Astrocyte (in vitro differentiated cells and primary cell): ENCODE measurements at regions not wholly inside any gene's neighbourhood (a gene's known extent, or its start where the extent isn't known, plus 50 kb on each side); places are given as distances from the start of the nearest gene placed in this dataset.

Experiments
- DNase-seq: peaks from one replicate; pipeline ENCODE4 v3.0.0-alpha.2; 2010; ENCODE audit warnings: low read depth
- FAIRE-seq: peaks from 2 replicates; lab custom pipeline; 2011; peaks lifted over from hg19 to GRCh38; lab: Jason Lieb, UNC
- H2AFZ ChIP-seq: 2 replicates; pipeline ENCODE4 v1.6.0; 2012; ENCODE audit warnings: low read depth, low read length, inconsistent platforms
- H3K27ac ChIP-seq: 2 replicates; pipeline ENCODE4 v1.5.1; 2011; ENCODE audit warnings: low read depth, low read length, inconsistent platforms
- H3K27me3 ChIP-seq: 2 replicates; pipeline ENCODE4 v1.6.0; 2011; ENCODE audit warnings: low read length, inconsistent platforms; ENCODE audit not compliant: insufficient read depth
- H3K36me3 ChIP-seq: 2 replicates; pipeline ENCODE4 v1.5.1; 2011; ENCODE audit warnings: low read length, inconsistent platforms; ENCODE audit not compliant: insufficient read depth
- H3K4me1 ChIP-seq: 2 replicates; pipeline ENCODE4 v1.5.1; 2011; ENCODE audit warnings: low read length, inconsistent platforms; ENCODE audit not compliant: insufficient read depth
- H3K4me2 ChIP-seq: 2 replicates; pipeline ENCODE4 v1.6.0; 2012; ENCODE audit warnings: low read length, inconsistent platforms
- H3K4me3 ChIP-seq: 2 replicates; pipeline ENCODE4 v1.5.1; 2011; ENCODE audit warnings: low read depth, mild to moderate bottlenecking, low read length, inconsistent platforms; ENCODE audit not compliant: insufficient read depth
- H3K79me2 ChIP-seq: 2 replicates; pipeline ENCODE4 v1.6.0; 2012; ENCODE audit warnings: mild to moderate bottlenecking, low read length, inconsistent platforms; ENCODE audit not compliant: insufficient read depth
- H3K9ac ChIP-seq: 2 replicates; pipeline ENCODE4 v1.6.0; 2012; ENCODE audit warnings: mild to moderate bottlenecking, low read length, inconsistent platforms
- H3K9me3 ChIP-seq: 2 replicates; pipeline ENCODE4 v1.5.1; 2012; ENCODE audit warnings: low read depth, mild to moderate bottlenecking, low read length, inconsistent platforms; ENCODE audit not compliant: insufficient read depth
- H4K20me1 ChIP-seq: 2 replicates; pipeline ENCODE4 v1.6.0; 2012; ENCODE audit warnings: low read length, inconsistent platforms; ENCODE audit not compliant: insufficient read depth
- H3K27ac Mint-ChIP-seq: one replicate; pipeline ENCODE4 v1.8.0; 2021; ENCODE audit warnings: mild to moderate bottlenecking, mixed read lengths; ENCODE audit not compliant: unreplicated experiment
- H3K27me3 Mint-ChIP-seq: one replicate; pipeline ENCODE4 v1.8.0; 2021; ENCODE audit warnings: low read depth, mixed read lengths; ENCODE audit not compliant: unreplicated experiment
- H3K36me3 Mint-ChIP-seq: one replicate; pipeline ENCODE4 v1.8.0; 2021; ENCODE audit warnings: low read depth, mixed read lengths; ENCODE audit not compliant: unreplicated experiment
- H3K4me1 Mint-ChIP-seq: one replicate; pipeline ENCODE4 v1.8.0; 2021; ENCODE audit warnings: low read depth, mixed read lengths; ENCODE audit not compliant: unreplicated experiment
- H3K4me3 Mint-ChIP-seq: one replicate; pipeline ENCODE4 v1.8.0; 2021; ENCODE audit warnings: mild to moderate bottlenecking, moderate library complexity, mixed read lengths; ENCODE audit not compliant: unreplicated experiment
- H3K9me3 Mint-ChIP-seq: one replicate; pipeline ENCODE4 v1.8.0; 2021; ENCODE audit warnings: mild to moderate bottlenecking, mixed read lengths; ENCODE audit not compliant: unreplicated experiment
- EZH2 ChIP-seq: IDR thresholded peaks from 2 replicates; pipeline ENCODE4 v1.6.1; 2012; ENCODE audit warnings: mild to moderate bottlenecking, low read length, inconsistent platforms; ENCODE audit not compliant: insufficient read depth
- TF ChIP-seq, protein P1 (sequence below): IDR thresholded peaks from 2 replicates; pipeline ENCODE4 v1.5.1; 2011; ENCODE audit warnings: low read depth, mild to moderate bottlenecking, inconsistent platforms, low read length, moderate library complexity; ENCODE audit not compliant: insufficient read depth

DNA sequence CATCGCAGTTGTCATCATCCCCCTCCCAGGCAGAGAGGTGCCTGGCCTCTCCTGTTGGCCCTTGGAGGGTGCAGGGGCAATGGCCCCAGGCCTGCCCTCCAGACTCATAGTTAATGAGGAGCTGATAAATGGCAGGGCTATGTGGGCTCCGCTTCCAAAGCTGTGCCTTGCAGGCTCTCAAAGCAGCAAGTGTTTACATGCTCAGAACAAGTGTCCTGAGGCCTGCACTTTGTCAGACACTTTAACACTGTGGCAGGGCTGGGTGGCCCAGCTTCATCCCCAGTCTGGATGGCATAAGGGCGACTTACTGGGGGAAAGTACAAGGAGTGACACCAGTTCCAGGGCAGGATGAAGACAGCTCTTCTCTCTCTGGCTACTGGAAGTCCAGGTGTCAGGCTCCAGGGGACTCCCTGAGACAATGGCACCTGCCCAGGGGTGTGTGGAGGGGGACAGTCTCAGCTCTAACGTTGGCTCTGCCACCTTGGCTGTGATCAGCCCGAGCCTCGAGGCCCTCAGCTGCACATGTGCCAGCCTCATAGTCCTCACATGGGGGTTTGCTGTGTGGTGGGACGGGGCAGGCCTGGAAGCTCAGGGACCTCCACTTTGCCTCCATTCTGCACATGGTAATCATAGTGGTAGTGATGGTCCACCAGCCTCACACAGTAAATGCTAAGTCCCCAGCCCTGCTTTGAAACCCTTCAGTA, 153.4 kb downstream of the BARX1 start:
- H3K9ac ChIP-seq, result no peak overlapping the region
- no peaks in the 10 kb centered on the region for H3K9me3 ChIP-seq
- H2AFZ ChIP-seq, result no peak overlapping the region
- no peaks in the 10 kb centered on the region for H3K79me2 ChIP-seq
- H4K20me1 ChIP-seq, result no peaks in the 10 kb centered on the region
- H3K4me2 ChIP-seq, result no peak overlapping the region
- Mint-ChIP-seq H3K4me3 (no peak overlapping the region), H3K9me3 (peaks cover 13% of the 10 kb centered on the region), H3K27ac (no peak overlapping the region), H3K36me3 (no peaks in the 10 kb centered on the region), H3K4me1 (no peaks in the 10 kb centered on the region), H3K27me3 (peaks cover 14% of the 10 kb centered on the region)
- H3K4me3 ChIP-seq, result no peak overlapping the region
- H3K36me3 ChIP-seq, result no peaks in the 10 kb centered on the region
- DNase-seq, result no peak
- no peaks in the 10 kb centered on the region for H3K27me3 ChIP-seq
- TF ChIP-seq, protein P1, sequence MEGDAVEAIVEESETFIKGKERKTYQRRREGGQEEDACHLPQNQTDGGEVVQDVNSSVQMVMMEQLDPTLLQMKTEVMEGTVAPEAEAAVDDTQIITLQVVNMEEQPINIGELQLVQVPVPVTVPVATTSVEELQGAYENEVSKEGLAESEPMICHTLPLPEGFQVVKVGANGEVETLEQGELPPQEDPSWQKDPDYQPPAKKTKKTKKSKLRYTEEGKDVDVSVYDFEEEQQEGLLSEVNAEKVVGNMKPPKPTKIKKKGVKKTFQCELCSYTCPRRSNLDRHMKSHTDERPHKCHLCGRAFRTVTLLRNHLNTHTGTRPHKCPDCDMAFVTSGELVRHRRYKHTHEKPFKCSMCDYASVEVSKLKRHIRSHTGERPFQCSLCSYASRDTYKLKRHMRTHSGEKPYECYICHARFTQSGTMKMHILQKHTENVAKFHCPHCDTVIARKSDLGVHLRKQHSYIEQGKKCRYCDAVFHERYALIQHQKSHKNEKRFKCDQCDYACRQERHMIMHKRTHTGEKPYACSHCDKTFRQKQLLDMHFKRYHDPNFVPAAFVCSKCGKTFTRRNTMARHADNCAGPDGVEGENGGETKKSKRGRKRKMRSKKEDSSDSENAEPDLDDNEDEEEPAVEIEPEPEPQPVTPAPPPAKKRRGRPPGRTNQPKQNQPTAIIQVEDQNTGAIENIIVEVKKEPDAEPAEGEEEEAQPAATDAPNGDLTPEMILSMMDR, result no peak
- no peak for TF ChIP-seq EZH2
- no peaks in the 10 kb centered on the region for H3K4me1 ChIP-seq
- FAIRE-seq, result no peak
- no peak overlapping the region for H3K27ac ChIP-seq

DNA sequence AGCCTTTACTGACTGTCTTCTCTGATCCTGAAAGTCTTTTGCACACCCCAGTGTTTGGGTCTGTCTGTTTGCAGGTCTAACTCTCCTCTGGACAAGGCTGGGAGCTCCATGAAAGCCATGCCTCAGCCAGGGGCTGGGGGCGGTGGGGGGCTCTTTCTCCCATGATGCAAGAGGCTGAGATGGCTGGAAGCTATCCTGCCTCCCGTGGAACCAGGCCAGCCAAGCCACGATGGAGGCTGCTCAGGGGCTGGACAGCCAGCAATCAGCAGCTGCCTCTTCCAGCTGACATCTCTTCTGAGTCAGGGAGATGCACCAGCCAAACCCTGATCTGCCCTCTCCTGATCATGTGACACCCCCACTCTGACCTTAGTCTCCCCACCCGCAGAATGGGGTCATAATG, 154.0 kb downstream of the BARX1 start:
- DNase-seq (no peak), FAIRE-seq (no peak)
- Histone ChIP-seq H3K27ac (no peak overlapping the region), H3K27me3 (no peaks in the 10 kb centered on the region), H3K9ac (no peak overlapping the region), H2AFZ (no peak overlapping the region), H3K4me3 (no peak overlapping the region), H4K20me1 (no peaks in the 10 kb centered on the region), H3K4me1 (no peaks in the 10 kb centered on the region), H3K4me2 (no peak overlapping the region), H3K36me3 (no peaks in the 10 kb centered on the region), H3K9me3 (no peaks in the 10 kb centered on the region), H3K79me2 (no peaks in the 10 kb centered on the region)
- TF ChIP-seq, protein P1, result no peak
- TF ChIP-seq EZH2, result no peak
- H3K4me3 Mint-ChIP-seq, result no peak overlapping the region
- H3K9me3 Mint-ChIP-seq, result peaks cover 12% of the 10 kb centered on the region
- H3K27ac Mint-ChIP-seq, result no peak overlapping the region
- H3K4me1 Mint-ChIP-seq, result no peaks in the 10 kb centered on the region
- H3K27me3 Mint-ChIP-seq, result peaks cover 14% of the 10 kb centered on the region
- no peaks in the 10 kb centered on the region for H3K36me3 Mint-ChIP-seq

DNA sequence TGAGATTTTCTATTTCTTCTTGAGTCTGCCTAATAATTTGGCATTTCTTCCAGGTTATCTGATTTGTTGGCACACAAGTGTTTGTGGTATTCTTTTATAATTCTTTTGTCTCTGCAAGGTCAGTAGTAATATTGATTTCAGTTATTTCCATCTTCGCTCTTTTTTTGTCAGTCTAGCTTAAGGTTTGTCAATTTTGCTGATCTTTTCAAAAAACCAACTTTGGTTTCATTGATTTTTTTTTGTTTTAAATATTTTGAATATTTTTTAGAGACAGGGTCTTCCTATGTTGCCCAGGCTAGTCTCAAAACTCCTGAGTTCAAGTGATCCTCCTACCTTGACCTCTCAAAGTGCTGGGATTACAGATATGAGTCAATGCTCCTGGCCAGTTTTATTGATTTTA, 162.8 kb downstream of the BARX1 start:
- Histone ChIP-seq H3K27me3 (no peaks in the 10 kb centered on the region), H3K4me1 (no peaks in the 10 kb centered on the region), H3K36me3 (no peaks in the 10 kb centered on the region), H3K9ac (no peak overlapping the region), H3K4me3 (no peak overlapping the region), H4K20me1 (no peaks in the 10 kb centered on the region), H3K4me2 (no peak overlapping the region), H2AFZ (no peak overlapping the region), H3K27ac (no peak overlapping the region), H3K79me2 (no peaks in the 10 kb centered on the region), H3K9me3 (no peaks in the 10 kb centered on the region)
- H3K4me1 Mint-ChIP-seq, result no peaks in the 10 kb centered on the region
- FAIRE-seq, result no peak
- no peaks in the 10 kb centered on the region for H3K36me3 Mint-ChIP-seq
- peaks cover 3% of the 10 kb centered on the region for H3K9me3 Mint-ChIP-seq
- DNase-seq, result no peak
- peaks cover 4% of the 10 kb centered on the region for H3K27me3 Mint-ChIP-seq
- H3K4me3 Mint-ChIP-seq, result no peak overlapping the region
- H3K27ac Mint-ChIP-seq, result no peak overlapping the region
- TF ChIP-seq, protein P1, result no peak
- TF ChIP-seq EZH2, result no peak
